NT2/D1 (cell line): ENCODE measurements at regions not wholly inside any gene's neighbourhood (a gene's known extent, or its start where the extent isn't known, plus 50 kb on each side); places are given as distances from the start of the nearest gene placed in this dataset.

ENCODE experiments used
- SUZ12 ChIP-seq: IDR thresholded peaks from 2 replicates; pipeline ENCODE4 v1.6.1; 2011; ENCODE audit not compliant: insufficient read length, insufficient read depth; ENCODE audit errors: extremely low read depth
- YY1 ChIP-seq: IDR thresholded peaks from 2 replicates; pipeline ENCODE4 v1.6.1; 2011; ENCODE audit not compliant: insufficient read length, insufficient read depth
- ZNF274 ChIP-seq: IDR thresholded peaks from 2 replicates; pipeline ENCODE4 v1.6.1; 2011; ENCODE audit warnings: mild to moderate bottlenecking, low read depth, low read length

GRCh38 chr14:55508676-55509075 is 68.3 kb upstream of the TBPL2 start:
- TF ChIP-seq ZNF274 = no peak
- no peak for TF ChIP-seq YY1
- TF ChIP-seq SUZ12 = no peak
